HG03378 (cell line): ENCODE measurements at regions not wholly inside any gene's neighbourhood (a gene's known extent, or its start where the extent isn't known, plus 50 kb on each side); places are given as distances from the start of the nearest gene placed in this dataset.

Source experiments
- ATAC-seq: cut with Tn5 transposase; IDR thresholded peaks from one replicate; pipeline ENCODE4 v1.9.1; 2021; ENCODE audit warnings: mild to moderate bottlenecking, moderate library complexity; ENCODE audit not compliant: unreplicated experiment

DNA sequence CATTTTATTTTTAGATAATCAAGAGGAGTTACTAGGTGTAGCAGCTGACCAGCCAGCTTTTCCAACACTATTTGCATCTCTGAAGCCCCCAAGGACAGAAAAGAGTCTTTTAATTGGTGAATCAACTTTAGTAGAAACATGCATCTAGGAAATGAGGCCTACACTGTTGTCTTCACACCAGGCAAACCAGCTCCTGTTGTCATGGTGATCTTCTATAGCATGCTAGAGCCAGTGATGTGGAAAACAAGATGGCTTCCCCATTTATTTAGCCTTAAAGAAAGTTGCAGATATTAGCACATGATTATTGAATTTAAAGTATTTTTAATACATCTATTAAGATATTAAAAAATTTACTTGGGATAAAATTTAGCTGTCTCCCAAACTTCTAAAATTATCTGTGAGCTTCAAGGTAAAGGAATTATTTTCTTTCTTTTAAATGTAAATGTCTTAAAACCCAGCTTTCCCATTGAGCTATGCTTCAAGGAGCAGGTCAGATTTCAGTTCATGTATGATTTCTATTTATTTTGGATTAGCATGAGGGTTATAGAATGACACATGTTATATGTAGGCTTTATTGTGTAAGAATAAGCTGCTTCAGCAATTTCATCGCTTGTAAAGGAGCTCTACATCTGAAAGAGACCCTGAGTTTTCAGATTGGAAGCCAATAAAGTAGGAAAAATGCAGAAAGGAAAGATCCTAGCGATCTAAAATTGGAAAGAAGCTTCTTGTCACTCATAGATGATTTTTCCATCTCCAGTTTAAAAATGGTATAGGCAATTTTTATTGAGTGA lies 564.9 kb upstream of the CITED2 start:
- ATAC-seq: no peak

DNA sequence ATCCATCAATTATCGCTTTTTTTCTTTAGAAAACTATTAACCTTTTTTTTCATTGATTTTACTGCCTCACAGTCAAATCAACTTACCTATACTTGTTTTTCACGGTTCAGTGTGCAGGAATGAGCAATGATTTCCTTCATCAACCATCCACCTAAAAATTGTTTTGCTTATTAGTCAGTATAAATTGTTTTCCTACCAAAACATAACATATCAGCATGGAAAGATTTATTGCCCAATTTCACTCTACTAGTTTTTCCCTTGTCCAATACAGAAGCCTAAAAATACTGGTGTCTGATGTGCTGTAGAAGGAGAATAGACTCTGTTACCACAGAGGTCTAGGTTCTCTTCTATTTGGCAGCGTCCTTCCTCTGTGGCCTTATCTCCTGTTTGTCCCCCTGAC lies 558.2 kb upstream of the CITED2 start:
- no peak for ATAC-seq

DNA sequence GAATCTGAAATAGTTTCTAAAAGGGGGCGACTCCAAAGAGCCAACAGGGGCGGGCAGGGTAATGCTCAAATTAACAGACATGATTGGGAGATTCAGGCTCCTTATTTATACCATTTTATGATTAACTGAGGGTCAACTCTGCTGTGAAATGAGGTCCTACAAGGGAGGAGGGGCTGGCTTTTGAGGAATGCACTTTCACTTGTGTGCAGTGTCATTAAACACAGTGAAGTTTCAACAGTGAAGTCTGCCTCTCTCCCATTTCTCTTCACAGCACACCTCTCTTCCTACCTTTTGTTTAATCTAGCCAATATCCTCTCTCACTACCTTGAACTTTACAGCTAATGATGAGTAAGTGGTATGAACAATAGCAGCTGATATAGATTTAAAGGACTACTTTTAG lies 557.3 kb upstream of the CITED2 start:
- ATAC-seq: no peak

DNA sequence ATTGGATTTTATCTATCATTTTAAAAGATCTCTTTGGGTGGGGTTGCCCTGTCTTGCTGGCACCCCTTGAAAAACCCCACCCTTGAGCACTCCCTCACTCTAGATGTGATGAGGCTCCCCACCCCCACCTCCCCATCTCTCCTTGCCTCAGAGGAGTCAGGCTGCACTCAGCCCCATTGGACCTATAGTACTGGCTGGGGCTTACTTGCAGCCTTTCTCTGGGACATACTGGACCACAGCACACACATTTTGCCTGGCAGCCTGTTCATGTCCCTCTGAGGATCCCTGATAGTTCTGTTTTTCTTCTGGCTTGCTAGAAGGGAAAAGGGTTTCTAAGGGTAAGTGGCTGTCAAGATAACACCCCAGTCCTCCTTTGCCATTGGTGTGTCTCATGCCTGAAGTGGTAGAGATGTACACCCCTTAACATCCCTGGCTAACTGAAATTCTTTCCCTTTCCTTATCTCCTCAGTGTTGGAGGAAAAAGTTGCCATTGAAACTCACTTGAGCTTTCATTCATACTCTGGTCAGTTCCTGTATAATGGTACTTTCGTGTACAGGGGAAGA lies 553.4 kb upstream of the CITED2 start:
- no peak for ATAC-seq

DNA sequence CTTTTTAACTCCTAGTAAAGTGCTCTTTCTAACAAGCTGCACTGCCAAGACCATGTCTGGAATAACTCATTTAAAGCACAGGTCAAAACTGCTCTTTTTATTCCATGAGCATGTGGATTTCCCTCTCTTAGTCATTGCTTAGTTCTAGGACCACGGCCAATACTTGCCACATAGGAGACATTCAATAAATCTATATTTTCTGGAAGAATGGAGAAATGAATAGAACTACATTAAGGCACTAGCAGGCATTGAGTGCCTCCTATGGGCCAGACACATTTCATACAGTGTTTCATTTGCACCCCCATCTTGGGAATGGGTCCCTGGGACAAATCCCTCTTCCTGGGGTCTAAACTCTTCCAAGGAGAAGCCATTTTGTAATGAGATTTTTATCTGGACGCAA lies 552.8 kb upstream of the CITED2 start:
- ATAC-seq: no peak

DNA sequence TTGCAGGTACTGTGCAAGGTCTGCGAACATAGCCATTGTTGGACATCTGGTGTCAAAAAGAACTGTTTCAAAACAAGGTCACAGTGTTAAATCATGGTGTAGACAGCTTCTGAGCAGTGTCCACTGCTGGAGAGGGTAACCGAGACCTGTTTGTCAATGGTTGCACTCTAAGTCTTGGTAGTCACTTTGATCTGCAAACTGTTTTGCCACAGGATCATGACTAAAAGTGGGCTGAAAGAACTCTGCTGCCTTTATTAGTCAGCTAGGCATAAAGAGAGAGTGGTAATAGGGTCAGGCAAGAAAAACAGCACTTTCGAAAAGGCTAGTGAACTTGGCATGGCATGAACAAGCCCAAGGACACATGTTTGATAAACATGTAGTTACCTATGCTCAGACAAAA lies 552.3 kb upstream of the CITED2 start:
- ATAC-seq: no peak

DNA sequence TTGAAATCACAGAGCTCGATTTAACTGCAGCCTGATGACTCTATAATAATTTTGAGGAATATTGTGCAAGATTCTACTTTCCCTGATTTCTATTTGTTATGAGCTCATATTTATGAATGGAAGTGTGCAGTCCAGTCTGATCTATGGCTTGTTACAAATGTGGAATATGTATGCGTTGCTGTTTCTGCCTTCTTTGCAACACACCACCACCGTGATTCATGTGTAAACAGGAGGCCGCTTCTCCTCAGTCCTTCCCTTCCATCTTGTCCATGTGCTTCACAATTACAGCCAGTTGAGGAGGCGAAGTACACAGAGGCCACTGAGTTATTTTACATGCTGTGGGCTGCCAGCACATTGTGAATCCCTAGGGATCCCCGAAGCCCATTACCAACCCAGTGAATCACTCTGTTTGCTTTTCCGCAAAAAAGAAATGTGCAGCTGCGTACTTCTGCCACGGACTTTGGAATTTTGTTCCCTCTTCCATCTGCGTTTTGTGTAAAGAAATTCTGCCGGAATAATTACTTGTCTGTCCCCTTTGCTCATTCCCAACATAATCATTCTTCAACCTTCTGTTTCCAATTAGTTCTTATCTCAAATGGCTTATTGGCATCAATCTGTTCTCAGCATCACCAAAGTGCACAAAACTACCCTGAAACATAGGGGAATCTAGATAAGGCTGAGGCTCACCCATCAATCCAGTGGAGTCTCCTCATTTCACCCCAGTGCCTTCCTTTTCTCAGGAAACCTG lies 551.6 kb upstream of the CITED2 start:
- no peak for ATAC-seq

DNA sequence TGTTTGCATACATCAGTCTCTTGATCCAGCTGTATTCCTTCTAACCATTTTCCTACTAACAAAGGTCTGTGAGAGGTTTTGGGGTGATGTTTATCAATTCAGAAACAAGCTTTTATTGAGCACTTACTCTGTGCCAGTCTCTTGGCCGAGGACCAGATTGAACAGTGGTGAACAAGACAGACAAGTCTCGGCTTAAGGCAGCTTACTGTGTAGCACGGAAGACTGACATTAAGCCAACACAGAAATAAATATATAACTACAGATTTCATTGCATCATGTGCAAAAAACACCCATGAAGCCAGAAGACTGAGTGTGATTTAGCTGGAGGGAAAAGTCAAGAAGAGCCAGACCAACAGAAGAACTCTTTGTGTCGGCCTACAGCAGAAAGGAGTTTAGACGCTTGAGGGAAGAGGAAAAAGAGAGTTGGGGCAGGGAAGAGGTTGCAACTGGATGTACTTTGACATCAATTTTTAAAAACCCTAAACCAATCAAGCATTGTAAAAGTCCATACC lies 549.6 kb upstream of the CITED2 start:
- ATAC-seq: no peak

DNA sequence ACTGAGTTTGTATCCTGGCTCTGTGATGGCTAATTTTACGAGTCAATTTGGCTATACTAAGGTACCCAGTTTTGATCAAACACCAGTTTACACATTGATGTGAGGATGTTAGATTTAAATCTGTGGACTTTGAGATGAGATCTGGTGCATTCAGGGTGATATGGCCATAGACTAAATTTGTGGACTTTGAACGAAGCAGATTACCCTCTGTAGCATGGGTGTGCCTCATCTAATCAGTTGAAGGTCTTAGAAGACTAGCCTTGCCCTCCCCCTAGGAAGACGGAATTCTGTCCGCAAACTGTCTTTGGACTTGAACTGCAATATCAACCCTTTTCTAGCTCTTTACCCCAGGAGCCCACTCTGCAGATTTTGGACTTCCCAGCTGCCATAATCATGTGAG lies 547.8 kb upstream of the CITED2 start:
- no peak for ATAC-seq

DNA sequence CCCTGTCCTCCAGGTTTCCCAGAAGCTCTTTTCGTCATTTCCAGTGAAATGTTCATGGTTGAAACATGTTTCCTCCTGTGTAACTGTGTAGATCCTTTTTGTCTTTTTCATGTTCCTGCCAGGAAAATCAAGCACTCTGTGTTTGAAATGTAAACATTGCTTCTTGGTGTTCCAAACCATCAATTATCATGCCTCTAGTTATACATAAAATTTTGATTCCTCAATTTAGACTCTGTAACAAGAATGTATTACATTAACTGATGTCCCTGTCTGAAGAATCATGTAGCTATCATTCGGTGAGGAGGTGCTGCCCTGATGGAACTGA lies 546.3 kb upstream of the CITED2 start:
- ATAC-seq: no peak

DNA sequence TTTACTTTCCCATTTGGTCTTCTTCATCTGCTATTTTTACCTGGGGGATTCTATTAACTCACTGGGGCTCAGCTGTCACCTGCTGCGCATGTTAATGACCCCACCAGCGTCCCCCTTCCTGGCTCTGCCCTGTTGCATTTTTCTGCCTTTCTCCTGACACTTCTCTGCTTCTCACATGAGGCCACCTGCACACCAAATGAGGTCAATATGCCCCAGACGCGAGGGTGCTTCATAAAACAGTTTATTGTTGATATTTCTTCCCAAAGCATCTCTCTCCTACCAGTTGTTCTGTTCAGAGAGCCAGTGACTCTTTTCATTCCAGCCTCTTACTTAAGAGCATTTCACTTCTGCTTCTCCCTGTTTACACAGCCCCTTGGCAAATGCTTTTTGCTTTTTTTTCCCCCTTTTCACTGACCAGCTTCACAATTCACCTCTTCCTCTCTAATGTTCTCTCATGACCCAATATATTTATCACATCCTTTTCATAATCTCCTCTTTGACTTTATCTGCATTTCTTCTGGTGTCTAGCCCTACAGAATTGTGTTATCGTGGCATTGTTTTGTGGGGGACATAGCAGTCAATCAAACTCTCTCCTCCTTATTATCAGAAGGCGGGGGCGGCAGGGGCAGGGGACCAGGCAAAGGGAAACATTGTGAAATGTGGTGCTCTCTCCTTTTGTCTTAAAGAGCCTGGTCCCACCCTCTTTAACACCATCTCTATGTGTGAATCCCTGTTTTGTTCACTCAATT lies 545.8 kb upstream of the CITED2 start:
- no peak for ATAC-seq

DNA sequence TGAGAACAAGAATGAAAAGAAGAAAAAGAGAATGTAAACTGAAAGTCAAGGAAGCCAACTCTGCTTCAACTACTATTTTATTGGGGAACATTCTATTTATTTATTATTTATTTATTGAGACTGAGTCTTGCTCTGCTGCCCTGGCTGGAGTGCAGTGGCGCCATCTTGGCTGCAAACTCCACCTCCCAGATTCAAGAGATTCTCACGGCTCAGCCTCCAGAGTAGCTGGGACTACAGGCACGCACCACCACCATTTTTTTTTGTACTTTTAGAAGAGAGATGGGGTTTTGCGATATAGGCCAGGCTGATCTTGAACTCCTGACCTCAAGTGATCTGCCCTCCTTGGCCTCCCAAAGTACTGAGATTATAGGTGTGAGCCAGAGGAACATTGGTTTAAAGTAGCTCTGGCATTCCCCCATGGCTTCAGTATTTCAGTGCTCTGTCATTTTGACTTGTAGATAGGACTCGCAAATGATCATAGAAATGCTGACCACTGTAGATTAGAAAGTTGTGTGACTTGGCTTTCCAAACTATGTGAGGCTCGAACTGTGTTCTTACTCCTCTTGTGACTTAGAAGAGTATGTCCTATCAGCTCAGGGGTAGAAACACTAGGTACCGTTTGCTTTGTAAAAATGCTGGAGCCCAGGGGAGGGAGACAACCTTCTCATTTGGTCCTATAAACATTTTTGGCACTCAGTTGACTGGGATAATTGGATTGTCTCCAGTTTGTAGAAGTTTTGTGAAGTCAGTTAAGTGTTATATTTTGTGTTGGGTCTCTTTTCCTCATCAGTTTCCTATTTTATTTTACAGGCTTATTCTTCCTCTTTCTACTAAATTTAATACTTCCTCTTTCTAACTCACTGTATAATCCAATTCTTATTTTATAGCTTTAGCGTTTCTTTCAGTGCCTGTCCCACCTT lies 544.9 kb upstream of the CITED2 start:
- ATAC-seq: no peak

DNA sequence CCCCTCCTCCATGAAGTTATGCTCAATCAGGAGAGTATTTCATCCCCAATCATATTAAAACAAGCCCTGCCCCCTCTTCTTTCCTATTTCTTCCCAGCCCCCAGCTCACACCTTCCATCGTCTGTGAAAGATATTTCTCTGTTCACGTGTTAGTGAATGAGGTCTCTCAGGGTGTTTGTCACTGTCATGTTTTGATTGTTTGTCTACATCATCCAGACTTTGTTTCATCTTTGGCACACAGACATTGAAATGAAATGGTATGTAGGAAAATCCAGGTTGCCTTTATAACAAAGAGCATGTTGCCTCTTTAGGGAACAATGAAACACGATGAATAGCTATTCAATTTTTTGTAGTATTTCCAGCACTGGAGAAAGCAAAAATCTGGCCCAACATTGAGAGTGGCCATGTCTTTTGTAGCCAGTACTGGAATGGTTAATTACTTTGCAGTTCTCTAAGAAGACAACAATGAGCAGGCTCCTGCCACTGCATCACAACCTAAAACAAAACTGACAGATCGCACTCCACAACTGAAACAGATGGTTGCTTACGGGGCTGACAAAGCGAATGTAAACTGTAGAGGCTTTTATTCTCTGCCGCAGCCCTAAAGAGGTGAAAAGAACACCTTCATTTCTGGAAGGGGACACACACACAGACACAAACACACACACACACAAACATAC lies 543.6 kb upstream of the CITED2 start:
- no peak for ATAC-seq

DNA sequence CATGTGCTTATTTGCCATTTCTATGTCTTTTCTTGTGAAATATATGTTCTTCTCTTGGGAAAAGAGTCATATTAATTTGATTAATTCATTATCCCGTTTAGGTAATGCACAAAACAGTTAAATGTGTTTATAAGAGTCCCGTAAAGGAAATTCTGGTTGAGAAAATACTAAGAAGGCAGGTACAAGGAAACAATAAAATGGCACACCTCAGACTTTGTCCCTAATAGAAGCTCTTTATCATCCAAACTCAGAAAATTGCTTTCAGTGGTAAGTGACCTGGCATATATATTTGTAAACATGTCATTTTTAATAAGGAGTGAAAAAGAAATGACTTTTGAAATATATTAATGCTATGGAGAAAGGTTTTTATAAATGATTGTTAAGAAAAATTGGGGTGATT lies 540.5 kb upstream of the CITED2 start:
- no peak for ATAC-seq

DNA sequence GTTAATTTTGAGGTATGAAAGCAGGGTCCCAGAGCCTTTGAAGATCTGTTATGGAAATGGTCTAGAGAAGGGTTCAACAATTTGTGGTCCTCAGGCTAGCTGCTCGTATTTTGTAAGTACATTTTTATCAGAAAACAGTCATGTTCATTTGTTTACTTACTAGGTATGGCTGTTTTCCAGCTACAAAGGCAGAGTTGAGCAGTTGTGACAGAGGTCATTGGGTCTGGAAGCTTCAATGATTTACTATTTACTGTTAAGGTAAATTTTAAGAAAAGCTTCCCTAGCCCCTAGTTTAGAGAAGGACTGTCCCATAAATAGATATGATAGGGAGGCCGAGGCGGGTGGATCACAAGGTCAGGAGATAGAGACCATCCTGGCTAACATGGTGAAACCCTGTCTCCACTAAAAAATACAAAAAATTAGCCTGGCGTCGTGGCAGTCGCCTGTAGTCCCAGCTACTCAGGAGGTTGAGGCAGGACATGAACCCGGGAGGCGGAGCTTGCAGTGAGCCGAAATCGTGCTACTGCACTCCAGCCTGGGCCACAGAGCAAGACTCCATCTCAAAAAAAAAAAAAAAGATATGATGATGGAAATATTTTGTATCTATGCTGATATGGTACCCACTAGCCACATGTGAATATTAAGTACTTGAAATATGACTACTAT lies 538.4 kb upstream of the CITED2 start:
- no peak for ATAC-seq

DNA sequence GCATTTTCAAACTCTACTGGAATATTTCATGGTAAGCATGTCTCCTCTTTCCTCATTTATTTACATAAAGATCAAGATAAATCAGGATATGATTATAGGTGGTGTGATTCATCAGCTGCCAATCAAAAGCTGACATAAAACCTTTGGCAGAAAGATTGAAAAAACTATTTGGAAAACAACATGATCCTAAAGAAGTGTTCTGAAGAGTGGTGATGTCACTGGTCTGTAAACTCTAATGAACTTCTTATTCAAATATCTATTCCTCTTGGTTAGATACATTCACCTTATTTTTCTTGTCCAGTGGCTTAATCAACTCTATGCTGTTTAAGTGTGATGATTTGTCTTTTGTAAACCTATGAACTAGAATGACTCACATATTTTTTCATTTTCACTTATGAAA lies 535.5 kb upstream of the CITED2 start:
- no peak for ATAC-seq

DNA sequence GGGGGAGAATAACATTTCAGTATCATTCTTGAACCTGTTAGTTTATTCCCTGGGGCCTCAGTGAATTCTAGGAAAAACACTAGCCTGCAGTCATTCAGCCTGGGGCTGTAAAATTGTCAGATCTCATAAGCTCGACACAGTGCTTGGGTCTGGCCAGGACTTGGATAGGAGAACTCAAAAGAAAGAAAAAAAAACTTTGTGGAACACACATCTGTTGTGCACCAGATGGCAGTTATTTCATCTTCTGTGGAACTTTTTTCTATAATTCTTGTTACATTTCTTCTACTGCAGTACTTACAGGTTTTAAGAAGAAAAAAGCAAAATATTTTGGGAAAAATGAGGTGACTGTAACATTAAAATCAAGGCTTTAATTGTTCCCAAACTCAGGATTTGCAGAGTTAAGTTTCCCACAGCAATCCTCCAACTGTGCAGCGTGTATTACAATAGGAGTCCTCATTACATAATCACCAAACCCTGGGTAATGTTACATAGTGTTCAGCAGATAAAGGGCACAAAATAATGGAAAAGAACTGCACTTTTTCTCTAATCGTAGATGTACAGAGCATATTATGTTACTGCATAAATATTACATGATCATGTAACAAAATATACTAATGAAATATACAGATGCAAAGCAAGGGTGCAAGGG lies 531.1 kb upstream of the CITED2 start:
- no peak for ATAC-seq

DNA sequence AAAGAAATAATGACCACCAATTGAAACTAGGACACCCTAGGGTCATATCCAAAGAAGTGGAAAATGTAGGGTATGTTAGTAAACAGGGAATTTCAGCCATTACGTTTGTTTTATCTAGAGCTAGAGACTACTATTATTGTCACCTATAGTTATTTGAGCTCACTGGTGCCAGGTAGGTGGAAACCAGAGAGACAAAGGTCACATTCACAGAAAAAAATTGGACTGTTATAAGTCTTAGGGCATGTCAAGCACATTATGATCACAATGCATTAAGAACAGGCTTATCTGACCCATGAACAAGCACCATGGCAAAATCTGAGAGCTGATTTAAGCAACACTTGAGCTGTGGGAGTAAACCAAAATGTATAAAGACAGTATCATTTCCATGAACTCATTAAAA lies 530.1 kb upstream of the CITED2 start:
- no peak for ATAC-seq

DNA sequence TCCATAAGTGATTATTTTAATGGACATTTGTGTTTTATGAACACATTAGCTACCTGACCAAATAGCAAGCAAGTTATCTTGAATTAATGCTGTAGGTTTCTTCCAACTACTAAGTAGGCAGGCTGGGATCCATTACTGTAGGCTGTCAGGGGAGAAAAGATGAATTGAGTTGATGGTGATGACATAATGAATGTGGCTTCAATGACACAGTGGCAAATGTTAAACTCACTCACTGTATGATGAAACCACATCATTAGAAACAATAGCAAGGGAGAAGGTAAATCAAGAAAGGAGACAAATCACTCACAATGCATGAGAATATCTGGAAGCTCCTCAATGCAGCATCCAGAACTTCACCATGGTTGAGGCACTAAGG lies 529.7 kb upstream of the CITED2 start:
- peak; percentile 19 for ATAC-seq
